ENCODE measurements at regions not wholly inside any gene's neighbourhood (a gene's known extent, or its start where the extent isn't known, plus 50 kb on each side); places are given as distances from the start of the nearest gene placed in this dataset.
A peak's percentile ranks its signal among the peaks of the same experiment; 100 is the strongest.

GRCh38 chr6:154613137-154613676 lies 102.7 kb upstream of the CNKSR3 start:
- no peak for TF ChIP-seq CTCF (conservative IDR thresholded peaks at IDR 0.05; ENCODE audit: control insufficient read depth, insufficient read depth, low read depth, low read length)
- no peak overlapping the region for H3K4me3 ChIP-seq (ENCODE audit: control insufficient read depth, low read depth, low read length)
- peak; percentile 77 for DNase-seq (ENCODE audit: low read depth)

GRCh38 chr6:154614101-154614500 lies 103.6 kb upstream of the CNKSR3 start:
- DNase-seq (ENCODE audit: low read depth), result peak; percentile 55
- H3K4me3 ChIP-seq (ENCODE audit: control insufficient read depth, low read depth, low read length), result no peak overlapping the region
- TF ChIP-seq CTCF (conservative IDR thresholded peaks at IDR 0.05; ENCODE audit: control insufficient read depth, insufficient read depth, low read depth, low read length), result no peak

GRCh38 chr6:154614641-154615040 lies 104.2 kb upstream of the CNKSR3 start:
- no peak for TF ChIP-seq CTCF (conservative IDR thresholded peaks at IDR 0.05; ENCODE audit: control insufficient read depth, insufficient read depth, low read depth, low read length)
- H3K4me3 ChIP-seq (ENCODE audit: control insufficient read depth, low read depth, low read length), result no peak overlapping the region
- no peak for DNase-seq (ENCODE audit: low read depth)

- peak; percentile 22 for DNase-seq (ENCODE audit: low read depth)
- TF ChIP-seq CTCF (conservative IDR thresholded peaks at IDR 0.05; ENCODE audit: control insufficient read depth, insufficient read depth, low read depth, low read length), result no peak
- H3K4me3 ChIP-seq (ENCODE audit: control insufficient read depth, low read depth, low read length), result no peak overlapping the region
Measured at GRCh38 chr6:154615483-154616025, 105.1 kb upstream of the CNKSR3 start.

GRCh38 chr6:154617175-154617574 lies 106.7 kb upstream of the CNKSR3 start:
- no peak for TF ChIP-seq CTCF (conservative IDR thresholded peaks at IDR 0.05; ENCODE audit: control insufficient read depth, insufficient read depth, low read depth, low read length)
- no peak for DNase-seq (ENCODE audit: low read depth)
- H3K4me3 ChIP-seq (ENCODE audit: control insufficient read depth, low read depth, low read length), result no peak overlapping the region

- no peak for TF ChIP-seq CTCF (conservative IDR thresholded peaks at IDR 0.05; ENCODE audit: control insufficient read depth, insufficient read depth, low read depth, low read length)
- no peak for DNase-seq (ENCODE audit: low read depth)
- no peak overlapping the region for H3K4me3 ChIP-seq (ENCODE audit: control insufficient read depth, low read depth, low read length)
Measured at GRCh38 chr6:154619146-154619545, 108.7 kb upstream of the CNKSR3 start.

- no peak for DNase-seq (ENCODE audit: low read depth)
- no peak for TF ChIP-seq CTCF (conservative IDR thresholded peaks at IDR 0.05; ENCODE audit: control insufficient read depth, insufficient read depth, low read depth, low read length)
- no peak overlapping the region for H3K4me3 ChIP-seq (ENCODE audit: control insufficient read depth, low read depth, low read length)
Measured at GRCh38 chr6:154621686-154622085, 111.2 kb upstream of the CNKSR3 start.
